ENCODE measurements at regions not wholly inside any gene's neighbourhood (a gene's known extent, or its start where the extent isn't known, plus 50 kb on each side); places are given as distances from the start of the nearest gene placed in this dataset.

- DNase-seq = no peak
Measured at GRCh38 chr5:174236070-174236469, 190.6 kb downstream of the NSG2 start.

- DNase-seq = no peak
Measured at GRCh38 chr5:174239718-174240117, 194.2 kb downstream of the NSG2 start.

GRCh38 chr5:174242573-174242972, 197.1 kb downstream of the NSG2 start:
- no peak for DNase-seq

- no peak for DNase-seq
Measured at GRCh38 chr5:174243904-174244303, 198.4 kb downstream of the NSG2 start.

GRCh38 chr5:174245516-174246075, 200.1 kb downstream of the NSG2 start:
- DNase-seq = no peak

- no peak for DNase-seq
Measured at GRCh38 chr5:174246743-174247142, 201.2 kb downstream of the NSG2 start.

GRCh38 chr5:174247301-174247700, 201.8 kb downstream of the NSG2 start:
- DNase-seq = no peak

- DNase-seq = no peak
Measured at GRCh38 chr5:174251305-174252000, 205.9 kb downstream of the NSG2 start.

- no peak for DNase-seq
Measured at GRCh38 chr5:174252121-174252520, 206.6 kb downstream of the NSG2 start.

- DNase-seq = no peak
Measured at GRCh38 chr5:174259696-174260420, 214.4 kb downstream of the NSG2 start.

- peak; percentile 88 for DNase-seq
Measured at GRCh38 chr5:174271316-174271715, 225.8 kb downstream of the NSG2 start.

- no peak for DNase-seq
Measured at GRCh38 chr5:174272671-174273070, 227.2 kb downstream of the NSG2 start.

GRCh38 chr5:174273325-174273724, 227.8 kb downstream of the NSG2 start:
- DNase-seq = no peak

- DNase-seq = no peak
Measured at GRCh38 chr5:174275959-174276358, 230.5 kb downstream of the NSG2 start.

- DNase-seq = no peak
Measured at GRCh38 chr5:174281089-174281760, 235.7 kb downstream of the NSG2 start.

- no peak for DNase-seq
Measured at GRCh38 chr5:174281855-174282254, 236.3 kb downstream of the NSG2 start.

- no peak for DNase-seq
Measured at GRCh38 chr5:174282391-174282790, 236.9 kb downstream of the NSG2 start.

- no peak for DNase-seq
Measured at GRCh38 chr5:174283211-174284005, 237.9 kb downstream of the NSG2 start.

GRCh38 chr5:174284873-174285272, 239.4 kb downstream of the NSG2 start:
- DNase-seq = no peak

GRCh38 chr5:174287761-174288160, 242.3 kb downstream of the NSG2 start:
- no peak for DNase-seq

- no peak for DNase-seq
Measured at GRCh38 chr5:174288439-174288838, 242.9 kb downstream of the NSG2 start.

GRCh38 chr5:174291162-174291561, 245.7 kb downstream of the NSG2 start:
- no peak for DNase-seq

GRCh38 chr5:174292348-174292747, 246.8 kb downstream of the NSG2 start:
- DNase-seq = no peak

All from DMS53 (cell line).